DOHH2 (cell line): ENCODE measurements at regions not wholly inside any gene's neighbourhood (a gene's known extent, or its start where the extent isn't known, plus 50 kb on each side); places are given as distances from the start of the nearest gene placed in this dataset.

ENCODE experiments used
- H3F3A ChIP-seq: fragments of 200-600 bp; sonication (generic), shearing (Covaris generic); 2 replicates; pipeline ENCODE4 v1.6.0; 2016; ENCODE audit warnings: antibody characterized with exemption, mild to moderate bottlenecking; ENCODE audit not compliant: control insufficient read depth, insufficient read depth
- H3K27ac ChIP-seq: fragments of 200-600 bp; sonication (generic); 2 replicates; pipeline ENCODE4 v1.5.1; 2014; ENCODE audit warnings: low read depth, mild to moderate bottlenecking, low read length, moderate library complexity
- H3K27me3 ChIP-seq: fragments of 200-600 bp; sonication (generic); 2 replicates; pipeline ENCODE4 v1.6.1; 2014; ENCODE audit warnings: mild to moderate bottlenecking, low read length, mixed read lengths; ENCODE audit not compliant: control insufficient read depth
- H3K36me3 ChIP-seq: fragments of 200-600 bp; sonication (generic); 2 replicates; pipeline ENCODE4 v1.6.1; 2014; ENCODE audit warnings: mild to moderate bottlenecking, low read length, moderate library complexity, mixed read lengths; ENCODE audit not compliant: control insufficient read depth
- H3K4me1 ChIP-seq: fragments of 200-600 bp; sonication (generic); 2 replicates; pipeline ENCODE4 v1.6.1; 2014; ENCODE audit warnings: mild to moderate bottlenecking, low read length, mixed read lengths; ENCODE audit not compliant: control insufficient read depth
- H3K4me2 ChIP-seq: fragments of 200-600 bp; sonication (generic); 2 replicates; pipeline ENCODE4 v1.6.0; 2014; ENCODE audit warnings: mild to moderate bottlenecking, low read length, moderate library complexity
- H3K4me3 ChIP-seq: fragments of 200-600 bp; sonication (generic); 2 replicates; pipeline ENCODE4 v1.5.1; 2014; ENCODE audit warnings: mild to moderate bottlenecking, low read length, mixed read lengths
- H3K79me2 ChIP-seq: fragments of 200-600 bp; sonication (generic); 2 replicates; pipeline ENCODE4 v1.6.1; 2014; ENCODE audit warnings: mild to moderate bottlenecking, low read length, mixed read lengths; ENCODE audit not compliant: control insufficient read depth
- H3K9me2 ChIP-seq: fragments of 200-600 bp; sonication (generic); replicated peaks from 2 replicates; pipeline ENCODE4 v1.6.1; 2014; ENCODE audit warnings: mild to moderate bottlenecking, low read length, mixed read lengths; ENCODE audit not compliant: control insufficient read depth
- H3K9me3 ChIP-seq: fragments of 200-600 bp; sonication (generic); 2 replicates; pipeline ENCODE4 v1.6.1; 2014; ENCODE audit warnings: antibody characterized with exemption, low read length, mixed read lengths; ENCODE audit not compliant: control insufficient read depth, insufficient read depth
- H4K20me1 ChIP-seq: fragments of 200-600 bp; sonication (generic); 2 replicates; pipeline ENCODE4 v1.6.0; 2014; ENCODE audit warnings: low read depth, mild to moderate bottlenecking, antibody characterized with exemption, low read length, moderate library complexity; ENCODE audit not compliant: control insufficient read depth, insufficient read depth
- EZH2phosphoT487 ChIP-seq: fragments of 200-600 bp; sonication (generic); IDR thresholded peaks from 2 replicates; pipeline ENCODE4 v1.6.1; 2017; ENCODE audit warnings: borderline replicate concordance, mild to moderate bottlenecking, antibody characterized with exemption, low read length, moderate library complexity, mixed read lengths
- TF ChIP-seq, protein P1 (sequence below): fragments of 200-600 bp; sonication (generic); IDR thresholded peaks from one replicate; pipeline ENCODE4 v1.5.1; 2014; ENCODE audit warnings: antibody characterized with exemption, mild to moderate bottlenecking, low read depth, low read length; ENCODE audit not compliant: poor library complexity, severe bottlenecking

DNA sequence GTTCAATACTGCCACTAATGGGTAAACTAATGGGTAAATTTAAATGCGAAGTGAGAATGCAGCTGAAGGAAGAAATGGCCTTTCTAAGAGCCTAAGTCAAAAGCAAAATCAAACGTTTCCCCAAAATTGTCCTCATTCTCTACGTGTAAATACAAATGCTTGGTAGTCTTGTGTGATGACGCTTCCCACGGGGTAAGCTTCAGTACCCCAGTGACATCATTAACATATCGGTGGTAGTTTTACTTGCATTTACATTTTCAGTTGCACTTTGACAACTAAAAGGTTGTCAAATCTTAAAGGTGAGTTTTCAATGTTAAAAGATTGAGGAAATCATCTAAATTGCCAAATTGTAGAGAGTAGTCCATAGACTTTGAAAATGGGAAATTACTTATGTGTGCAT is 550.7 kb upstream of the CCNG1 start:
- no peaks in the 10 kb centered on the region for H4K20me1 ChIP-seq
- H3K79me2 ChIP-seq: no peaks in the 10 kb centered on the region
- no peaks in the 10 kb centered on the region for H3K9me2 ChIP-seq
- H3K9me3 ChIP-seq: no peaks in the 10 kb centered on the region
- no peak overlapping the region for H3K4me3 ChIP-seq
- H3K4me1 ChIP-seq: no peaks in the 10 kb centered on the region
- H3K27me3 ChIP-seq: no peaks in the 10 kb centered on the region
- H3K36me3 ChIP-seq: no peaks in the 10 kb centered on the region
- no peaks in the 10 kb centered on the region for H3F3A ChIP-seq
- no peak overlapping the region for H3K4me2 ChIP-seq
- H3K27ac ChIP-seq: no peak overlapping the region
- TF ChIP-seq, protein P1, sequence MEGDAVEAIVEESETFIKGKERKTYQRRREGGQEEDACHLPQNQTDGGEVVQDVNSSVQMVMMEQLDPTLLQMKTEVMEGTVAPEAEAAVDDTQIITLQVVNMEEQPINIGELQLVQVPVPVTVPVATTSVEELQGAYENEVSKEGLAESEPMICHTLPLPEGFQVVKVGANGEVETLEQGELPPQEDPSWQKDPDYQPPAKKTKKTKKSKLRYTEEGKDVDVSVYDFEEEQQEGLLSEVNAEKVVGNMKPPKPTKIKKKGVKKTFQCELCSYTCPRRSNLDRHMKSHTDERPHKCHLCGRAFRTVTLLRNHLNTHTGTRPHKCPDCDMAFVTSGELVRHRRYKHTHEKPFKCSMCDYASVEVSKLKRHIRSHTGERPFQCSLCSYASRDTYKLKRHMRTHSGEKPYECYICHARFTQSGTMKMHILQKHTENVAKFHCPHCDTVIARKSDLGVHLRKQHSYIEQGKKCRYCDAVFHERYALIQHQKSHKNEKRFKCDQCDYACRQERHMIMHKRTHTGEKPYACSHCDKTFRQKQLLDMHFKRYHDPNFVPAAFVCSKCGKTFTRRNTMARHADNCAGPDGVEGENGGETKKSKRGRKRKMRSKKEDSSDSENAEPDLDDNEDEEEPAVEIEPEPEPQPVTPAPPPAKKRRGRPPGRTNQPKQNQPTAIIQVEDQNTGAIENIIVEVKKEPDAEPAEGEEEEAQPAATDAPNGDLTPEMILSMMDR: no peak
- no peak for TF ChIP-seq EZH2phosphoT487

DNA sequence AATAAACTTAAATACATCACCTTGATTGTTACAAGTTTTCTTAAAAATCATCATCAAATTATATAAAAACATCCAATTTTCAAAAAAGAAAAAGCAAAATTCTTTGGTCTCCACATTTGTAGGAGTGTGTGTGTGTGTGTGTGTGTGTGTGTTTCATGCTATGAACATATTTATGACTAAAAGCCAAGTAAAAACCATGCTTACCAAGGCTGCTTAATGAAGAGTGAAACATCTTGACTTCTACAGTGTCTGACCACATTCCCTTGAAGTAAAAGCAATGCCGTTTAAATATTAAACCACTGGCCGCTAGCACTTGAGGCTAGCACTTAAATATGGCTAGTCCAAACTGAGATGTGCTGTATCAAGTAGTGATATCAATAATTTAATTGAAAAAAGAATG is 549.1 kb upstream of the CCNG1 start:
- Histone ChIP-seq H3F3A (no peaks in the 10 kb centered on the region), H3K4me1 (no peaks in the 10 kb centered on the region), H3K9me3 (no peaks in the 10 kb centered on the region), H3K79me2 (no peaks in the 10 kb centered on the region), H3K36me3 (no peaks in the 10 kb centered on the region), H3K9me2 (no peaks in the 10 kb centered on the region), H3K4me2 (no peak overlapping the region), H3K27ac (no peak overlapping the region), H3K4me3 (no peak overlapping the region), H4K20me1 (no peaks in the 10 kb centered on the region), H3K27me3 (no peaks in the 10 kb centered on the region)
- no peak for TF ChIP-seq EZH2phosphoT487
- TF ChIP-seq, protein P1: no peak

DNA sequence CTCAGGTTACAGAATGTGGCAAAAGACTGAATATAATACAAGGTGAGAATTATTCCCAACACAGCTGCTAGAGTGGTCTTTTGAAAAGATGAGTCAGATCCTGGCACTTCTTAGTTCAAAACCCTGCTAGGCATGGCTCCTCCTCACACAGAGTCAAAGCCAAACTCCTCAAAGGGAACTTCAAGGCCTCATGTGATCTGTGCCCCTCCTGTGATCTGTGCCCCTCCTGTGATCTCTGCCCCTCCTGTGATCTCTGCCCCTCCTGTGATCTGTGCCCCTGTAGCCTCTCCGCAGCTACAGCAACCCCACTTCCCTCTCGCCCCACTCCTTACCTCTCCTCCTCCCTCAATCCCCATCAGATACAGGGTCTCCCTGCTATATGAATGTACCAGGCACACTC is 525.5 kb upstream of the CCNG1 start:
- H3K9me3 ChIP-seq: no peaks in the 10 kb centered on the region
- no peaks in the 10 kb centered on the region for H3K9me2 ChIP-seq
- TF ChIP-seq, protein P1: no peak
- TF ChIP-seq EZH2phosphoT487: no peak
- no peak overlapping the region for H3K4me2 ChIP-seq
- no peaks in the 10 kb centered on the region for H3K27me3 ChIP-seq
- no peaks in the 10 kb centered on the region for H4K20me1 ChIP-seq
- no peaks in the 10 kb centered on the region for H3K79me2 ChIP-seq
- no peaks in the 10 kb centered on the region for H3K4me1 ChIP-seq
- no peak overlapping the region for H3K27ac ChIP-seq
- H3F3A ChIP-seq: no peaks in the 10 kb centered on the region
- no peaks in the 10 kb centered on the region for H3K36me3 ChIP-seq
- no peak overlapping the region for H3K4me3 ChIP-seq

DNA sequence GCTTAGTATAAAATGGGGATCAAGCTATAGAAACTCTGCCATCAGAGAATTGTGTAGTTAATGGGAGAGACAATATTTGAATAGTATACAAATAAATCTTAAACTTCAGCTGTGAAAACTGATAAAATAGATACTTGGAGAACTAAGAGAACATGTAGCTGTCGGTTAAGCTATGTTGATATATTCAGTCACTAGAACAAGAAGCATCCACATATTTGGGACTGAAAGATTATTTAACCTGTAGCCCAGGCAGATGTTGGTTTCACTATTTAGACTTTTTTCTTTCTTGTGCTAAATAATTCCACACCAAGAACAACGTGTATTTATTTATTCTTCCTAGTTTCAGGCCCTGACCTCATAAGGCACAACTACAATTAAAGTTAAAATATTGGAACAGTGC is 521.0 kb upstream of the CCNG1 start:
- H4K20me1 ChIP-seq: no peaks in the 10 kb centered on the region
- H3K4me2 ChIP-seq: no peak overlapping the region
- no peaks in the 10 kb centered on the region for H3K9me2 ChIP-seq
- no peaks in the 10 kb centered on the region for H3K79me2 ChIP-seq
- no peaks in the 10 kb centered on the region for H3K27me3 ChIP-seq
- H3K4me1 ChIP-seq: no peaks in the 10 kb centered on the region
- H3K36me3 ChIP-seq: no peaks in the 10 kb centered on the region
- H3K9me3 ChIP-seq: no peaks in the 10 kb centered on the region
- no peaks in the 10 kb centered on the region for H3F3A ChIP-seq
- TF ChIP-seq EZH2phosphoT487: no peak
- H3K4me3 ChIP-seq: no peak overlapping the region
- no peak overlapping the region for H3K27ac ChIP-seq
